ENCODE measurements at regions not wholly inside any gene's neighbourhood (a gene's known extent, or its start where the extent isn't known, plus 50 kb on each side); places are given as distances from the start of the nearest gene placed in this dataset.
"Not testable (repeated sequence)": the region's sequence is repeated elsewhere in the genome, so short reads cannot be mapped to it uniquely, and the experiment has no call there.

GRCh38 chr15:45871121-45871855, 236.5 kb downstream of the SQOR start:
- Histone ChIP-seq H3K27ac (ENCODE audit: low read depth in 1 of 2, low read length in 2 of 2) (no peak overlapping the region), H3K9me3 (ENCODE audit: control insufficient read depth in 4 of 4, low read length in 3 of 4) (no peaks in the 10 kb centered on the region), H3K9ac (ENCODE audit: low read depth in 1 of 2, low read length in 2 of 2) (no peak overlapping the region), H3K27me3 (ENCODE audit: control insufficient read depth in 4 of 4, insufficient read depth in 4 of 4, low read length in 3 of 4) (peaks cover 0 to 2% (median 0%) of the 10 kb centered on the region in 4 donors), H3K4me3 (ENCODE audit: low read depth in 1 of 3, low read length in 3 of 3) (no peak overlapping the region), H3K4me1 (ENCODE audit: control insufficient read depth in 4 of 4, insufficient read depth in 4 of 4, low read length in 3 of 4) (no peaks in the 10 kb centered on the region), H3K36me3 (ENCODE audit: control insufficient read depth in 4 of 4, insufficient read depth in 3 of 4, low read depth in 1 of 4, low read length in 3 of 4) (no peaks in the 10 kb centered on the region)
- TF ChIP-seq TAF1 (conservative IDR thresholded peaks at IDR 0.05) (no peak), HNF4G (IDR thresholded peaks at IDR 0.05) (no peak), HNF4A (conservative IDR thresholded peaks at IDR 0.05) (no peak)
- no peak for DNase-seq (ENCODE audit: low spot score)
- WGBS, result 76% methylated on average over 3 of the region's 3 CpGs

GRCh38 chr15:45873781-45874180, 239.0 kb downstream of the SQOR start:
- DNase-seq (ENCODE audit: low spot score), result no peak
- Histone ChIP-seq H3K9ac (ENCODE audit: low read depth in 1 of 2, low read length in 2 of 2) (no peak overlapping the region), H3K36me3 (ENCODE audit: control insufficient read depth in 4 of 4, insufficient read depth in 3 of 4, low read depth in 1 of 4, low read length in 3 of 4) (no peaks in the 10 kb centered on the region), H3K4me3 (ENCODE audit: low read depth in 1 of 3, low read length in 3 of 3) (no peak overlapping the region), H3K27me3 (ENCODE audit: control insufficient read depth in 4 of 4, insufficient read depth in 4 of 4, low read length in 3 of 4) (peaks cover 0 to 2% (median 0%) of the 10 kb centered on the region in 4 donors), H3K27ac (ENCODE audit: low read depth in 1 of 2, low read length in 2 of 2) (no peak overlapping the region), H3K9me3 (ENCODE audit: control insufficient read depth in 4 of 4, low read length in 3 of 4) (no peaks in the 10 kb centered on the region), H3K4me1 (ENCODE audit: control insufficient read depth in 4 of 4, insufficient read depth in 4 of 4, low read length in 3 of 4) (no peaks in the 10 kb centered on the region)
- TF ChIP-seq SP1 (IDR thresholded peaks at IDR 0.05) (no peak), HNF4G (IDR thresholded peaks at IDR 0.05) (no peak), HNF4A (conservative IDR thresholded peaks at IDR 0.05) (no peak), JUND (IDR thresholded peaks at IDR 0.05) (no peak), CTCF (IDR thresholded peaks at IDR 0.05; ENCODE audit: low read depth, low read length, missing input control) (no peak), ATF3 (IDR thresholded peaks at IDR 0.05) (no peak), FOXA2 (IDR thresholded peaks at IDR 0.05) (no peak), EGR1 (IDR thresholded peaks at IDR 0.05; ENCODE audit: low read depth in 2 of 2) (no peak), YY1 (IDR thresholded peaks at IDR 0.05) (no peak), RXRA (IDR thresholded peaks at IDR 0.05) (no peak), RAD21 (IDR thresholded peaks at IDR 0.05) (no peak), TAF1 (conservative IDR thresholded peaks at IDR 0.05) (no peak), REST (IDR thresholded peaks at IDR 0.05) (no peak), MAX (IDR thresholded peaks at IDR 0.05) (no peak)
- 88% methylated on average over 3 of the region's 3 CpGs for WGBS

- DNase-seq (ENCODE audit: low spot score); H3K27me3 ChIP-seq (ENCODE audit: control insufficient read depth in 4 of 4, insufficient read depth in 4 of 4, low read length in 3 of 4); H3K9me3 ChIP-seq (ENCODE audit: control insufficient read depth in 4 of 4, low read length in 3 of 4); H3K4me1 ChIP-seq (ENCODE audit: control insufficient read depth in 4 of 4, insufficient read depth in 4 of 4, low read length in 3 of 4); H3K36me3 ChIP-seq (ENCODE audit: control insufficient read depth in 4 of 4, insufficient read depth in 3 of 4, low read depth in 1 of 4, low read length in 3 of 4); H3K4me3 ChIP-seq (ENCODE audit: low read depth in 1 of 3, low read length in 3 of 3); H3K9ac ChIP-seq (ENCODE audit: low read depth in 1 of 2, low read length in 2 of 2); H3K27ac ChIP-seq (ENCODE audit: low read depth in 1 of 2, low read length in 2 of 2): not testable (repeated sequence)
- WGBS, result 87% methylated on average over 2 of the region's 2 CpGs
These were observed 239.7 kb downstream of the SQOR start for GRCh38 chr15:45874566-45874965.
